ENCODE measurements at regions not wholly inside any gene's neighbourhood (a gene's known extent, or its start where the extent isn't known, plus 50 kb on each side); places are given as distances from the start of the nearest gene placed in this dataset.

GRCh38 chr13:90954605-90955195 lies 392.8 kb upstream of the MIR17HG start:
- no peak for DNase-seq (ENCODE audit: low read depth, low spot score)
- H3K4me3 ChIP-seq (ENCODE audit: low read depth, low read length), result no peak overlapping the region
- in situ Hi-C loops (cut with HindIII; ENCODE audit: low sequenced_read_pairs), result no loop called here
- TF ChIP-seq, protein P1, sequence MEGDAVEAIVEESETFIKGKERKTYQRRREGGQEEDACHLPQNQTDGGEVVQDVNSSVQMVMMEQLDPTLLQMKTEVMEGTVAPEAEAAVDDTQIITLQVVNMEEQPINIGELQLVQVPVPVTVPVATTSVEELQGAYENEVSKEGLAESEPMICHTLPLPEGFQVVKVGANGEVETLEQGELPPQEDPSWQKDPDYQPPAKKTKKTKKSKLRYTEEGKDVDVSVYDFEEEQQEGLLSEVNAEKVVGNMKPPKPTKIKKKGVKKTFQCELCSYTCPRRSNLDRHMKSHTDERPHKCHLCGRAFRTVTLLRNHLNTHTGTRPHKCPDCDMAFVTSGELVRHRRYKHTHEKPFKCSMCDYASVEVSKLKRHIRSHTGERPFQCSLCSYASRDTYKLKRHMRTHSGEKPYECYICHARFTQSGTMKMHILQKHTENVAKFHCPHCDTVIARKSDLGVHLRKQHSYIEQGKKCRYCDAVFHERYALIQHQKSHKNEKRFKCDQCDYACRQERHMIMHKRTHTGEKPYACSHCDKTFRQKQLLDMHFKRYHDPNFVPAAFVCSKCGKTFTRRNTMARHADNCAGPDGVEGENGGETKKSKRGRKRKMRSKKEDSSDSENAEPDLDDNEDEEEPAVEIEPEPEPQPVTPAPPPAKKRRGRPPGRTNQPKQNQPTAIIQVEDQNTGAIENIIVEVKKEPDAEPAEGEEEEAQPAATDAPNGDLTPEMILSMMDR (IDR thresholded peaks at IDR 0.05; ENCODE audit: low read depth, low read length), result no peak

- no peak for DNase-seq (ENCODE audit: low read depth, low spot score)
- TF ChIP-seq, protein P1 (IDR thresholded peaks at IDR 0.05; ENCODE audit: low read depth, low read length), result no peak
- in situ Hi-C loops (cut with HindIII; ENCODE audit: low sequenced_read_pairs), result no loop called here
- no peak overlapping the region for H3K4me3 ChIP-seq (ENCODE audit: low read depth, low read length)
Observed at GRCh38 chr13:90956031-90956430, 391.5 kb upstream of the MIR17HG start.

GRCh38 chr13:90958866-90959265 lies 388.6 kb upstream of the MIR17HG start:
- in situ Hi-C loops (cut with HindIII; ENCODE audit: low sequenced_read_pairs), result no loop called here
- TF ChIP-seq, protein P1 (IDR thresholded peaks at IDR 0.05; ENCODE audit: low read depth, low read length), result no peak
- no peak for DNase-seq (ENCODE audit: low read depth, low spot score)
- H3K4me3 ChIP-seq (ENCODE audit: low read depth, low read length), result no peak overlapping the region

DNA sequence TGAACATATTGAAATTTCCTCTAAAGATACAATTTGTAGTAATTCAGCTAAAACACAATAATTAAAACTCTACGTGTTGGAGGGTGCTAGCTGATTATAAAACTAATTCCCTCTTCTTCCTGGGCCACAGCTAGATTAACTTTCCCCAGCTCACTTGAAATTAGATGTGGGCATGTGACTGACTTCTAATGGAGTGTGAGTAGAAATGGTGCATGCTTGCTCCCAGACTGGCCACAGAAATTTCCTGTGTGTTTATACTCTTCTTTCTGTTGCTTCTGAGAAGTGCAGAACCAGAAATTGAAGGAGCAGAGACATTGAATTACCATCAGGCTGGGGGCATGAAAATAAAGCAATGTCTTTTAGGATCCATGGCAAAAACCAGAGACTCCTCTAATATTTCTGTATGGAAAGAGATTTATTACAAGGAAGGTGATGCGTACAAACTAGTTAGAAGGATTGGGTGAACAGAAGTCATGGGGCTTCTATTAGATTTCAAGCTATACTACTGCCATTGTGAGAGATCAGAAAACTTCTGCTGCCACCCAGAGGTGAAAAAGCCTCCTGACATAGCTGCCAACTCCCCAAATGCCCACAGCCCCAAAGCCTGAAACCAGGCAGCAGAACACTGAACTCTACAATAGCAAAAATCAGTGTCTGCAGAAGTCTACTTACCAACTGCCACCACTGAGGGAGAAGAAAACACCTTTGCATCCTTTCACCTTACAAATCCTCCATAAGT lies 379.2 kb upstream of the MIR17HG start:
- in situ Hi-C loops (cut with HindIII; ENCODE audit: low sequenced_read_pairs), result no loop called here
- TF ChIP-seq, protein P1 (IDR thresholded peaks at IDR 0.05; ENCODE audit: low read depth, low read length), result peak; percentile 58
- H3K4me3 ChIP-seq (ENCODE audit: low read depth, low read length), result no peak overlapping the region
- peak; percentile 17 for DNase-seq (ENCODE audit: low read depth, low spot score)

GRCh38 chr13:90974249-90974975 lies 373.1 kb upstream of the MIR17HG start:
- TF ChIP-seq, protein P1 (IDR thresholded peaks at IDR 0.05; ENCODE audit: low read depth, low read length), result no peak
- in situ Hi-C loops (cut with HindIII; ENCODE audit: low sequenced_read_pairs), result no loop called here
- no peak overlapping the region for H3K4me3 ChIP-seq (ENCODE audit: low read depth, low read length)

DNA sequence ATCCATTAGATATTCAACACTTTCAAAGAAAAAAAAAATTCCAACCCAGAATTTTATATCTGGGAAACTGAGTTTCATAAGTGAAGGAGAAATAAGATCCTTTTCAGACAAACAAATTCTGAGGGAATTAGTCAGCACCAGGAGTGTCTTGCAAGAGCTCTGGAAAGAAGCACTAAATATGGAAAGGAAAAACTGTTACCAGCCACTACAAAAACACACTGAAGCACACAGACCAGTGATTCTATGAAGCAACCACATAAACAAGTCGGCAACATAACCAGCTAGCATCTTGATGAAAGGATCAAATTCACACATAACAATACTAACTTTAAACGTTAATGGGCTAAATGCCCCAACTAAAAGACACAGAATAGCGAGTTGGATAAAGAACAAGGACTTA lies 368.4 kb upstream of the MIR17HG start:
- in situ Hi-C loops (cut with HindIII; ENCODE audit: low sequenced_read_pairs), result no loop called here
- no peak overlapping the region for H3K4me3 ChIP-seq (ENCODE audit: low read depth, low read length)
- peak; percentile 5 for DNase-seq (ENCODE audit: low read depth, low spot score)
- TF ChIP-seq, protein P1 (IDR thresholded peaks at IDR 0.05; ENCODE audit: low read depth, low read length), result no peak

More at GRCh38 chr13:90974249-90974975, 373.1 kb upstream of the MIR17HG start:
- no peak for DNase-seq (ENCODE audit: low read depth, low spot score)

Data from astrocyte of the spinal cord (primary cell).